OCI-LY1 (cell line): ENCODE measurements at regions not wholly inside any gene's neighbourhood (a gene's known extent, or its start where the extent isn't known, plus 50 kb on each side); places are given as distances from the start of the nearest gene placed in this dataset.

ENCODE experiments used
- CTCF ChIP-seq: fragments of 200-600 bp; sonication (generic), shearing (Covaris generic); IDR thresholded peaks from 2 replicates; pipeline ENCODE4 v1.5.1; 2017; ENCODE audit warnings: mild to moderate bottlenecking, antibody characterized with exemption, low read length, moderate library complexity, mixed read lengths
- EZH2 ChIP-seq: fragments of 200-600 bp; sonication (generic), shearing (Covaris generic); IDR thresholded peaks from 2 replicates; pipeline ENCODE4 v1.8.0; 2017; ENCODE audit warnings: borderline replicate concordance, mixed run types, mild to moderate bottlenecking, antibody characterized with exemption, low read length, moderate library complexity, mixed read lengths

GRCh38 chr5:152704286-152704685 is 299.2 kb upstream of the NMUR2 start:
- no peak for TF ChIP-seq CTCF
- no peak for TF ChIP-seq EZH2
